ENCODE measurements at regions not wholly inside any gene's neighbourhood (a gene's known extent, or its start where the extent isn't known, plus 50 kb on each side); places are given as distances from the start of the nearest gene placed in this dataset.

DNA sequence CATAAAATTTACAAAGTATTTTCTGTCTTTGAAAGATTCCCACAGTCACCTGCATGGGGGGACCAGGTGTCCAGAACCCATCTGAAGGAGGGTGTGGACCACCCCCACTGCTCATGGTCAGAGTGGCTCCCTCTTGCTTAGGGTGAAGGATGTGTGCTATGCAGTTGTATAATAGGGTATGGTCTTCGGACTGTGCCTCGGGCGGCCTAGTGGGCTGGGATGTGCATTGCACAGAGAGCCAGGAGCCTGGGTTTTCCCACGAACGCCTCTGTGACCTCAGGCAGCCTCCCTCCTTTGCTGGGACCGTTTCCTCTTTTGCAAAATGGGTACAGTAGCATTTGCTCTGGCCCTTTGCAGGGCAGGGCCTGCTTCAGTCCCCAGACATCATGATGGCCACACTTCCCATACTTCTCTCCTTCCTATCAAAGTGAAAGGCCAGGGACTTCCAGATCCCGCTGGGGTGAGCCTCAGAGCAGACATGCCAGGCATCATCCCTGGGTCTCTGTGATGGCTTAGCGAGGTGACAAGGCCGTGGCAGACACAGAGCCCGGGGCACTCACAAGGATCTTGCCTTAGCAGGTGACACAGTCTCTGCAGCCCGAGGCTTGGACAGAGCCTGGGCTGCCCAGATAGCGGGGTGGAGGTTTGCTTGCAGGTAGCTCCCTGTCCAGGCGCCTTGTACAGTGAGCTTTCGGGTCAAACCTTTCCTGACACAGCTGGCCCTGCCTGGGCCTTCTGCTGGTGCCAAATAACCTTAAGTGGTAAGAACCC is 59.4 kb upstream of the ZNF536 start:
- FAIRE-seq (no peak), DNase-seq (ENCODE audit: insufficient read length, low spot score) (no peak)
- no peak for TF ChIP-seq POLR2A (IDR thresholded peaks at IDR 0.05; ENCODE audit: low read depth, low read length)

DNA sequence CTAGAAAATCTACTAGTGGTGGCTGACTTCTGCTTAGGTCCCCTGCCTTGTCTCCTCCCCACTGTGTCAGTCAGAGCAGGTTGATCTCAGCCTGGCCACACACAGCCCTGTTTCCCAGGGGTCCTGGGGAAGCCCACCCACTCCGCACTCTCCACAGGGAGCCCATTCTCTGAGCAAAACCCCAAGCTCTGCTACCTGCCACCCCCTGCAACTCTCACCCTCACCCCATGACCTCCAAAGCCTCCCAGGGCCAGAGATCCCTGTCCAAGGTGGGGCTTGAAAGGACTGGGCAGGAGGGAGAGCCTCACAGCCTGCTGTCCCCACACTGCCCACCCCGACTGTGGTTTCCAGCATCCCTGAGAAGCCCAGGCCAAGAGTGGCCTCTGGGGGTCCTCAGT is 58.8 kb upstream of the ZNF536 start:
- FAIRE-seq, result no peak
- DNase-seq (ENCODE audit: insufficient read length, low spot score), result no peak
- no peak for TF ChIP-seq POLR2A (IDR thresholded peaks at IDR 0.05; ENCODE audit: low read depth, low read length)

DNA sequence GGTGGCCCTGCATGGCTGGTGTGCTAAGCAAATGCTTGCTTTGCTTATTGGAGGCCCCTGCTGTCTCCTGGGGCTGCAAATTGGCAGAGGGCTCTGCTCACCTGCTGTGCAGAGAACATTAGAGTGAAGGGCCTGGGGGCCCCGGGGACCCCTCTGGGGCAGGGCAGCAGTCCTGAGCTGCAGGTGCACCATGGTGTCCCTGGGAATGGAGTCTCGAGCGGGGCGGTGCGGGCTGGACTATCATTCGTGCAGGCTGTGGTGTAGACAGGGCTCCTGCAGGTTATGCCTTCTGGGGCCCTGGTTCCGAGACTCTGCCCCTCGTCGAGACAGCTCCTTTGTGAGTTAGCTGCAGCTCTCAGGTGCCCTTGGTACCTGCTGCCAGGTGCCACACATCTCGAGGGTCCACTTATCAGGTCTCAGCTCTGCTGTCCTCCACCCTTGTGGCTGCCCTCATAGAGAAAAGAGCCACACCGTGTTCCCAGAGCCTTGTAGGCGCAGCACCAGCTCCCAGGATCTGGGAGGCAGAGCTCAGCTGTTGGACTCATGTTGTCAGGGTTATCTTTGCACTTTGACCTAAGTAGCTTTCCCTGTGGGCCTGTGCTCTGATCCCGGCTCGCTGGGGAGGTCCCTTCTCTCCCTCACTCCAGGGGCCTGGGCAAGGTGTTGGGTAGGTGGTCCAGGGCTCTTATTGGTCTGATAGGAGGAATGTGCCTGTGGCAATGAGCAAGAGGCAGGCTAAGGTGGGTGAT is 58.0 kb upstream of the ZNF536 start:
- FAIRE-seq (no peak), DNase-seq (ENCODE audit: insufficient read length, low spot score) (no peak)
- no peak for TF ChIP-seq POLR2A (IDR thresholded peaks at IDR 0.05; ENCODE audit: low read depth, low read length)

DNA sequence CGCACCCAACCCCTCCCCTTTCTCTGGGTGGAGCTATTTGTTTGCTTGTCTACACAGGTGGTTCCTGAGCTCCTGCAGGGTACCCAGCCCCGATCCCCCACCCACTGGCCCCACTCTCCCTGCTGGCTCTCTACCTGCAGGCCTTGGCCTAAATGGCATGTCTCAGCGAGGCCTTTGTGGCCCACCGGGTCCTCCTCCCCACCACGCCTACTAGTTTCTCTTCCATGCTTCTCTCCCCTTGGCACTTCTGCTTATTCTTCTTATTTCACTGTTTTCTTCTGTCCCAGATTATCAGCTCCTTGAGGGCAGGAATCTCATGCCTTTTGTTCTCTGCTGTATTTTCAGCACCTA is 57.4 kb upstream of the ZNF536 start:
- DNase-seq (ENCODE audit: insufficient read length, low spot score) (no peak), FAIRE-seq (no peak)
- no peak for TF ChIP-seq POLR2A (IDR thresholded peaks at IDR 0.05; ENCODE audit: low read depth, low read length)

DNA sequence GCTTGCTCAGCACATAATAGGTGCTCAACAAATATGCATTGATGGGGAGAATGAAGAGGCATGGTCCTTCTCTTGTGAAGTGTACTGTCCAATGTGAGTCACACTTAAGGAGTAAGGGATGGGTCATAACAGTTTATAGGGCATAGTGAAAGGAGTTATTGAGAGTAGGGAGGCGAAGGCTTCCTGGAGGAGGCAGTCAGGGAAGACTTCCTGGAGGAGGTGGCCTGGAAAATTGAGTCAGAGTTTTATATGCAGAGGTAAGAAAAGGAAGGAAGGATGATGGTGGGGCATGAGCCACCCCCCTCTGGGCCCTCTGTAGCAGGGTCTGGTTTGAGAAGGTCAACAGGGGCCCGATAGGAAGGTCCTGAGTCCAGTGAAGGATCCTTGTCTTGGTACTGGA is 57.0 kb upstream of the ZNF536 start:
- no peak for TF ChIP-seq POLR2A (IDR thresholded peaks at IDR 0.05; ENCODE audit: low read depth, low read length)

DNA sequence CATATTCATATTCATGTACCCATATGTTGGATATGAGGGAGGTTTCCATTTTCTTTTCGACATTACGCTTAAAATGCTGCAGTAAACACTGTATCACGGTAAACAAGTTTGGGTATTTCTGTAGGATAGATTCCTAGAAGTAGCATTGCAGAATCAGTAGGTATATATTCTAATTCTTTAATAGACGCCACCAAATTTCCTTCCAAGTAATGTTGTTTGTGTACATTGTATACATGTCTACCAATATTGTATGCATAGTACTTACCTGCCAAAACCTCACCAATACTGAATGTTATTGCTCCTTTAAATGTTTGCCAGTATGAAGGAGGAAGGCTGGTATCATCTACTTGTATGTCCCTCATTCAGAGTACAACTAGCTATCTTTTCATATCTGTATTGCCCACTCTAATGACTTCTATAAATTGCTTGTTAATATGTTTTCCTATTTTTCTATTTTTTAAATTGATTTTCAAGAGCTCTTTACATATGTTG is 56.1 kb upstream of the ZNF536 start:
- no peak for TF ChIP-seq POLR2A (IDR thresholded peaks at IDR 0.05; ENCODE audit: low read depth, low read length)
- DNase-seq (ENCODE audit: insufficient read length, low spot score), result no peak
- no peak for FAIRE-seq

More for the DNA sequence above, 57.0 kb upstream of the ZNF536 start:
- no peak for FAIRE-seq
- no peak for DNase-seq (ENCODE audit: insufficient read length, low spot score)

DNA sequence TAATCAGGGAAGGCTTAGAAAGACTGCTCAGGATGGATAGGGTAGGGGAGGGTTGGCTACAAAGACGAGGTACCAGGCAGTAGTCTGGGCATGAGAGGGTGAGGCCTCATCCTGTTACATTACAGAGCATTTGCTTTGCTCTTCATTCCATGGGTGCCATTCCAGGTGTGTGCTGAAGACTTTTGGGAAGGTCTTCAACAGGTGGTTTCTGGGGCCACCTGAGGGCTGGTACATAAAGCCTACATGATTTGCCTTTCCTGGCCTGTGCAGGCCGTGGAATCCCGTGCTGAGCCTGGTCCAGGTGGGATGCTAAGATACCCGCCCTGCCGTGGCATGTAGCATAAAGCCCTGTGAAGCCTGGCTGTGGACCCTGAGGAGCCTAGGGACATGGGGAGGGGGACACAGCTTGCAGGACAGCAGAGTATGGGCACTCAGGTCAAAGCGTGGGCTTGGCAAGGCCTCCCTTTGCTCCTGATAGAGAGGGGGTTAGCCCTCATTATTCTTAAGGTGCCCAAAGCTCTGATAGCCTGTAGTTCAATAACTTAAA is 55.6 kb upstream of the ZNF536 start:
- DNase-seq (ENCODE audit: insufficient read length, low spot score) (no peak), FAIRE-seq (no peak)
- no peak for TF ChIP-seq POLR2A (IDR thresholded peaks at IDR 0.05; ENCODE audit: low read depth, low read length)

DNA sequence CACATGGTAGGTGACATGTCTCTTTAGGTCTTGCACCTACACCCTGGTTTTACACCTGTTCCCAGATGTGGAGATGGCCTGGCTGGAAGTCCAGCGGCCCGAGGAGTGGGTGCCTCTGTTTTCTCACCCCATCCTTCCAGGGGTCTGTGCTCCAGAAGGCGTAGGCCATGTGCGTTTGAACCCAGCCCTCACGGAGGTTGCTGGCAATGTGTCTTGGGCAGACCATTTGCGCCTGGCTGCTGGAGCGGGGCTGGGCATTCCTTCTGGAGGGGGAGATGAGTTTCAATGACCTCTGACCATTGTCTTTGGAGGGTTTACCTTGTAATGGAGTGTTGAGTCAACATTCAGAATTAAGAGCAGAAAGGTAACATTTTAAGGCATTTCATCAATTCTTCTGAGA is 54.8 kb upstream of the ZNF536 start:
- no peak for FAIRE-seq
- no peak for TF ChIP-seq POLR2A (IDR thresholded peaks at IDR 0.05; ENCODE audit: low read depth, low read length)
- DNase-seq (ENCODE audit: insufficient read length, low spot score), result no peak

DNA sequence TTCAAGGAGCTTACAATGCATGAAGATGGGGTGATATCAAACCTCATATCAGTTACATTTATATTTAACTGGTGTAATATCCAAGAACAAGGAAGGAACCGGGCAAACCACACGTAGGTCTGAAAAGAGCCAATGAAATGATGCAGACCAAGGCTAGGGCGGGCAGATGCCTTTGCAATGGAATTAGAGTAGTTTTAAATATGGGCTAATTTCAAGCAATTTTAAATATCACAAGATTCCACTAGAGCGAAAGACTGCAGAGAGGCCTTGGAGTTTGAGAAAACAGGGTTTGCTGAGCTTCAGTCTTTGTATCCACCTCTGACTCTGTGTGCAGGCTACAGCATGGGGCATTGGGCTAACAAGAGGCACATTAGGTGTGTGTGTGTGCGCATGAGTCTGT is 53.9 kb upstream of the ZNF536 start:
- no peak for TF ChIP-seq POLR2A (IDR thresholded peaks at IDR 0.05; ENCODE audit: low read depth, low read length)
- DNase-seq (ENCODE audit: insufficient read length, low spot score) (no peak), FAIRE-seq (no peak)

DNA sequence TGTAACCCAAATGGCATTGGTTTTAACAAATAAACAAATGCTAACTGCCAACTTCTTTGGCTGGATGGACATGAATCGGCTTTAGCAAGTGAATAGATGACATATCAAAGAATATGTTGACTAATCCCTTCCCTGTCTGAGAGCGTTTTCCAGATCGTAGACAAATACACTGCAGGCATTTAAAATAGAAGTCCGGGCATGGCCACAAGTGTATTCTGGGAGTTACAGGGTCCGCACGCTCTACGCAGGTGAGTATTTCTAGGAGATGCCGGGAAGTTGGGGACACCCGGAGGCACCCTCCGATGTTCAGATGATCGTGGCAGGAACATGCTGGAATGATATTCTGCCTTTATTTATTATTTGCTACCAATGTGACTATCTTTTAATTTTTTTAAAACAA is 53.2 kb upstream of the ZNF536 start:
- TF ChIP-seq POLR2A (IDR thresholded peaks at IDR 0.05; ENCODE audit: low read depth, low read length), result no peak
- FAIRE-seq (no peak), DNase-seq (ENCODE audit: insufficient read length, low spot score) (no peak)

DNA sequence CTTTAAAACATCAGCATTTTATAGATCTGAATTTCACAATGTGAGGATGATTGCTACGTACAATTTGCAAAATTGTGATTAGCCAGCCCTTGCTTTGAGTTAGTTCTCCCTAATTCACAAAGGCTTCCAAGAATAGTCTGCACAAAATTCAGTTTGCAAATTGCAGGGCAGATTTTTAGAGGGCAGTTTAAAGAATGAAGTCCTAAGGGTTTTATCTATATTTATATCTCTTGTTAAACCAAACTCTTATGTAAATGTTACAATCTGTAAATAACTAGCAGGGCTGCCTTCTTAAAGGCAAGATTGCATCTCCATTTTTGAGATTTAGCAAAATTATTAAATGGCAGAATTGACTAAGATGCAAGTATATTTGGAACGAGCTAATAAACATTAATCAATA is 52.8 kb upstream of the ZNF536 start:
- FAIRE-seq, result no peak
- no peak for DNase-seq (ENCODE audit: insufficient read length, low spot score)
- TF ChIP-seq POLR2A (IDR thresholded peaks at IDR 0.05; ENCODE audit: low read depth, low read length), result no peak

DNA sequence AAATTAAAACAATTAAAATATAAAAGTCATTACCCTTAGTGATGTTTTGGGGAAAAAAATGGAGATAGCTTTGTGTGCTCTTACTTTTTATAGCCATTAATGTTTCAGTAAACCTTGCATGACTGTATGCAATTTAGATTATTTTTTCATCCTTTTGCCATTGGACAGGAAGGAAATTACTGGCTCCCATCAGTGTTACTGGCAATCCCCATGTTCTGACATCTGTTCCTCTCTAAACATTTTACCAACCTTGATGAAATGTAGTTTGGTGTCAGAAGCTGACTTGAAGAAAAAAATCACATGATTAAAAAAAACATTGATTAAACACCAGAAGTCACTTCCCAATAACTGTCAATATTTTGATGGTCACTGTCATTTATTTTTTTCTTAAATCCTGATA is 52.3 kb upstream of the ZNF536 start:
- DNase-seq (ENCODE audit: insufficient read length, low spot score) (no peak), FAIRE-seq (no peak)
- TF ChIP-seq POLR2A (IDR thresholded peaks at IDR 0.05; ENCODE audit: low read depth, low read length), result no peak

DNA sequence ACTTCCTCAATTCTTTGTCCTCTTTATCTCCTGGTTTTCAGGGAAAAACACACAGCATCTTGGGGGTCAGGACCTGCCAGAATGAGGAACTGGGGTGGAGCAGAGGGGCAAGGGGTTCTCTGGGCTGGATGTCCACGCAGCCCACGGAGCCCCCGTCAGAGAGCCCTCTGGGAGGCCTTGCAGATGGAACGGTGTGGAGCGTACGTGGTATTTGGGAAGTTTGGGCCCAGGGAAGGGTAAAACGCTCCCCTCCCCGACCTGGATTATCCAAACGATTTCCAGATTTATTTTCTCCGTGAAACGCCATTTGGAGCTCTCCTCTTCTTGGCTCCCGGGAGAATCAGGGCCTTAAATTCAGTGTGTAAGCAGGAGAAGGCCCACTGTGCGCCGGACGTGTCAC is 51.7 kb upstream of the ZNF536 start:
- FAIRE-seq (no peak), DNase-seq (ENCODE audit: insufficient read length, low spot score) (no peak)
- no peak for TF ChIP-seq POLR2A (IDR thresholded peaks at IDR 0.05; ENCODE audit: low read depth, low read length)

DNA sequence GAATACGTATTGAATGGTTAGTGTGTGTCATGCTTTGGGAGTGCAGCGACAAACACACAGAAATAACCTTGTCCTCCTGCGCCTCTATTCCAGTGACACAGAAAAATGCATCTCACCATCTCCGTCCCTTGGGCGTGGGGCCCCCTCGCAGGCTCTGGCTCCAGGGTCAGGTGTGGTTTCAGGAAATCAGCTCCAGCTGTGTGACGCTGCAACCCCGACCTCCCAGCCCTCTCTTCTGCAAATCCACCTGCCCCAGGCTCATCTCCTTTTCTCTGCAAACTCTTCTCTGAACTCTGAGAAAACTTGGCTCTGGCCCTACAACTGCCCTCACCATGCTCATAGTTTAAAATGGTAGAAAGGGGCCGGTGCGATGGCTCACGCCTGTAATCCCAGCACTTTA is 51.3 kb upstream of the ZNF536 start:
- DNase-seq (ENCODE audit: insufficient read length, low spot score) (no peak), FAIRE-seq (no peak)
- no peak for TF ChIP-seq POLR2A (IDR thresholded peaks at IDR 0.05; ENCODE audit: low read depth, low read length)
